ENCODE measurements at regions not wholly inside any gene's neighbourhood (a gene's known extent, or its start where the extent isn't known, plus 50 kb on each side); places are given as distances from the start of the nearest gene placed in this dataset.

GRCh38 chr9:6072865-6073264 lies 57.4 kb upstream of the RANBP6 start (continued):
- TF ChIP-seq REPIN1 (tag by site-specific recombination; IDR thresholded peaks at IDR 0.05; ENCODE audit: low read depth): no peak
- TF ChIP-seq YY2 (tag by site-specific recombination; IDR thresholded peaks at IDR 0.05): no peak
- no peak for TF ChIP-seq ZNF169 (tag by site-specific recombination; IDR thresholded peaks at IDR 0.05)
- TF ChIP-seq ZNF239 (tag by site-specific recombination; IDR thresholded peaks at IDR 0.05): no peak
- TF ChIP-seq ZBTB17 (tag by site-specific recombination; IDR thresholded peaks at IDR 0.05): no peak
- TF ChIP-seq KLF9 (tag by site-specific recombination; IDR thresholded peaks at IDR 0.05; ENCODE audit: low read depth): no peak
- no peak for TF ChIP-seq ZFP37 (tag by site-specific recombination; IDR thresholded peaks at IDR 0.05)
- TF ChIP-seq KLF16 (tag by site-specific recombination; IDR thresholded peaks at IDR 0.05): no peak

GRCh38 chr9:6072453-6072852 lies 57.0 kb upstream of the RANBP6 start:
- POLR2A ChIA-PET: no interaction called here
- CTCF ChIA-PET: interaction anchor here (0.6 to 1.5 kb wide), 3 partner anchors 18 to 234 kb away, joined by 3 to 5 read pairs (median 3); no protein-coding TSS in a partner anchor
- Histone ChIP-seq H3K4me1 (ENCODE audit: control insufficient read depth, insufficient read depth, low read length) (no peaks in the 10 kb centered on the region), H3K27ac (ENCODE audit: extremely low read depth, low read depth, low read length) (no peak overlapping the region), H3K4me3 (ENCODE audit: low read depth, low read length) (no peak overlapping the region), H3K36me3 (ENCODE audit: control insufficient read depth in 2 of 2, insufficient read depth in 1 of 2, low read length in 2 of 2) (no peaks in the 10 kb centered on the region), H3K9me3 (ENCODE audit: control insufficient read depth, insufficient read depth, low read depth, low read length) (no peaks in the 10 kb centered on the region)
- TF ChIP-seq ZNF433 (tag by site-specific recombination; IDR thresholded peaks at IDR 0.05; ENCODE audit: low read depth) (no peak), ZNF501 (tag by site-specific recombination; IDR thresholded peaks at IDR 0.05) (no peak), ZBTB48 (tag by site-specific recombination; IDR thresholded peaks at IDR 0.05) (no peak), ZNF133 (tag by site-specific recombination; IDR thresholded peaks at IDR 0.05) (no peak), ZNF658 (tag by site-specific recombination; IDR thresholded peaks at IDR 0.05) (no peak), ZXDB (tag by site-specific recombination; IDR thresholded peaks at IDR 0.05) (no peak), SP2 (tag by site-specific recombination; IDR thresholded peaks at IDR 0.05) (no peak), ZNF48 (tag by site-specific recombination; IDR thresholded peaks at IDR 0.05) (no peak), ZNF140 (tag by site-specific recombination; IDR thresholded peaks at IDR 0.05) (no peak), ZNF664 (tag by site-specific recombination; IDR thresholded peaks at IDR 0.05) (no peak), ZNF239 (tag by site-specific recombination; IDR thresholded peaks at IDR 0.05) (no peak), MZF1 (tag by site-specific recombination; IDR thresholded peaks at IDR 0.05; ENCODE audit: borderline replicate concordance) (no peak)

DNA sequence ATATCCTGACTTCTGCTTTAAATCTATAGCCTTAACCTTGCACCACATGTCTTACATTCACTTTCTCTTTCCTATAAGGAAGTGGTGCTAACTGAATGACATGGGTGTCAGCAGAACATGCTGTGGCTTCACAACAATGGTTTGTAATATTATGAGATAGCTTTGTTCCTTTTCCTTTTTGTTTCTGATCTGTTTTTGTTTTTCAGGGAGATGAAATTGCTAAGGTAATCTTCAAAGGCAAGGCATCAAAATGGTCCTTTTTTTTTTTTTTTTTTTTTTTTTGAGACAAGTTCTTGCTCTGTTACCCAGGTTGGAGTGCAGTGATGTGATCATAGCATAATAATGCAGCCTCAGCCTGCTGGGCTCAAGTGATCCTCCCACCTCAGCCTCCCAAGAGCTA lies 53.6 kb upstream of the RANBP6 start:
- H3K4me1 ChIP-seq (ENCODE audit: control insufficient read depth, insufficient read depth, low read length): no peaks in the 10 kb centered on the region
- no peak overlapping the region for H3K4me3 ChIP-seq (ENCODE audit: low read depth, low read length)
- H3K27ac ChIP-seq (ENCODE audit: extremely low read depth, low read depth, low read length): no peak overlapping the region
- H3K36me3 ChIP-seq (ENCODE audit: control insufficient read depth in 2 of 2, insufficient read depth in 1 of 2, low read length in 2 of 2): no peaks in the 10 kb centered on the region
- H3K9me3 ChIP-seq (ENCODE audit: control insufficient read depth, insufficient read depth, low read depth, low read length): no peaks in the 10 kb centered on the region
- ChIA-PET CTCF (interaction anchor here (1.0 to 1.5 kb wide), 2 partner anchors 15 to 237 kb away, joined by 3 to 5 read pairs; no protein-coding TSS in a partner anchor), POLR2A (interaction anchor here (0.7 kb wide), 1 partner anchor 393 kb away, joined by 7 read pairs; no protein-coding TSS in a partner anchor)
- TF ChIP-seq, protein P1, sequence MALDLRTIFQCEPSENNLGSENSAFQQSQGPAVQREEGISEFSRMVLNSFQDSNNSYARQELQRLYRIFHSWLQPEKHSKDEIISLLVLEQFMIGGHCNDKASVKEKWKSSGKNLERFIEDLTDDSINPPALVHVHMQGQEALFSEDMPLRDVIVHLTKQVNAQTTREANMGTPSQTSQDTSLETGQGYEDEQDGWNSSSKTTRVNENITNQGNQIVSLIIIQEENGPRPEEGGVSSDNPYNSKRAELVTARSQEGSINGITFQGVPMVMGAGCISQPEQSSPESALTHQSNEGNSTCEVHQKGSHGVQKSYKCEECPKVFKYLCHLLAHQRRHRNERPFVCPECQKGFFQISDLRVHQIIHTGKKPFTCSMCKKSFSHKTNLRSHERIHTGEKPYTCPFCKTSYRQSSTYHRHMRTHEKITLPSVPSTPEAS (tag by site-specific recombination; IDR thresholded peaks at IDR 0.05): no peak

DNA sequence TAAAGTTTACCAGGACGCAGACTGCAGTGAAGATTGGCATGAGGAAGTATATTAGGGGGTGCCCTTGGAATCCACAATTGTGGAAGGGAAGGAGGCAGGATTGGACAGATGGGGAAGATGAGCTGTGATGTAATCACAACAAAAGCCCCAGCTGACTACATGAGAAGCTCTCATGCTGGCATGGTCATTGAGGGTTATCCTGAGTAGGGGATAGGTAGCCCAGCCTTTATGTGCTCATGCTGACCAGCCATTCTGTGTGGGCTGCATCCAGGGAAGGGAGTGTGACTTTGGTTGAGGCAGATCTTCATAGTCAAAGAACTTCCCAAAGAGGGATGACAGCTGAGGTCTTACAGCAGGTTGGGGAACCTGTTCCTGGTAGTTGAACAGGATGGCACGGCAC lies 52.0 kb upstream of the RANBP6 start:
- Histone ChIP-seq H3K36me3 (ENCODE audit: control insufficient read depth in 2 of 2, insufficient read depth in 1 of 2, low read length in 2 of 2) (no peaks in the 10 kb centered on the region), H3K9me3 (ENCODE audit: control insufficient read depth, insufficient read depth, low read depth, low read length) (no peaks in the 10 kb centered on the region), H3K4me1 (ENCODE audit: control insufficient read depth, insufficient read depth, low read length) (no peaks in the 10 kb centered on the region), H3K27ac (ENCODE audit: extremely low read depth, low read depth, low read length) (no peak overlapping the region), H3K4me3 (ENCODE audit: low read depth, low read length) (no peak overlapping the region)
- CTCF ChIA-PET: interaction anchor here (0.6 to 1.0 kb wide), 3 partner anchors 13 to 362 kb away, joined by 3 to 4 read pairs (median 3); no protein-coding TSS in a partner anchor
- POLR2A ChIA-PET: no interaction called here
- TF ChIP-seq, protein P2, sequence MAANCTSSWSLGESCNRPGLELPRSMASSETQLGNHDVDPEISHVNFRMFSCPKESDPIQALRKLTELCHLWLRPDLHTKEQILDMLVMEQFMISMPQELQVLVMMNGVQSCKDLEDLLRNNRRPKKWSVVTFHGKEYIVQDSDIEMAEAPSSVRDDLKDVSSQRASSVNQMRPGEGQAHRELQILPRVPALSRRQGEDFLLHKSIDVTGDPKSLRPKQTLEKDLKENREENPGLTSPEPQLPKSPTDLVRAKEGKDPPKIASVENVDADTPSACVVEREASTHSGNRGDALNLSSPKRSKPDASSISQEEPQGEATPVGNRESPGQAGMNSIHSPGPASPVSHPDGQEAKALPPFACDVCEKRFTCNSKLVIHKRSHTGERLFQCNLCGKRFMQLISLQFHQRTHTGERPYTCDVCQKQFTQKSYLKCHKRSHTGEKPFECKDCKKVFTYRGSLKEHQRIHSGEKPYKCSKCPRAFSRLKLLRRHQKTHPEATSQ (tag by site-specific recombination; IDR thresholded peaks at IDR 0.05): no peak
- TF ChIP-seq ZNF174 (tag by site-specific recombination; IDR thresholded peaks at IDR 0.05) (no peak), ZBTB7A (tag by site-specific recombination; IDR thresholded peaks at IDR 0.05; ENCODE audit: low read depth) (no peak), RBAK (tag by site-specific recombination; IDR thresholded peaks at IDR 0.05) (no peak), ZNF549 (tag by site-specific recombination; IDR thresholded peaks at IDR 0.05) (no peak), ZNF423 (tag by site-specific recombination; IDR thresholded peaks at IDR 0.05) (no peak), ZNF473 (tag by site-specific recombination; IDR thresholded peaks at IDR 0.05) (no peak)
- TF ChIP-seq, protein P3, sequence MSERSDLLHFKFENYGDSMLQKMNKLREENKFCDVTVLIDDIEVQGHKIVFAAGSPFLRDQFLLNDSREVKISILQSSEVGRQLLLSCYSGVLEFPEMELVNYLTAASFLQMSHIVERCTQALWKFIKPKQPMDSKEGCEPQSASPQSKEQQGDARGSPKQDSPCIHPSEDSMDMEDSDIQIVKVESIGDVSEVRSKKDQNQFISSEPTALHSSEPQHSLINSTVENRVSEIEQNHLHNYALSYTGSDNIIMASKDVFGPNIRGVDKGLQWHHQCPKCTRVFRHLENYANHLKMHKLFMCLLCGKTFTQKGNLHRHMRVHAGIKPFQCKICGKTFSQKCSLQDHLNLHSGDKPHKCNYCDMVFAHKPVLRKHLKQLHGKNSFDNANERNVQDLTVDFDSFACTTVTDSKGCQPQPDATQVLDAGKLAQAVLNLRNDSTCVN (tag by site-specific recombination; optimal IDR thresholded peaks at IDR 0.05): no peak
- TF ChIP-seq, protein P1 (tag by site-specific recombination; IDR thresholded peaks at IDR 0.05): no peak
